ENCODE measurements at regions not wholly inside any gene's neighbourhood (a gene's known extent, or its start where the extent isn't known, plus 50 kb on each side); places are given as distances from the start of the nearest gene placed in this dataset.

GRCh38 chr2:190782264-190782663 lies 98.4 kb upstream of the GLS start:
- FAIRE-seq: peak; percentile 73

GRCh38 chr2:190783513-190784263 lies 96.9 kb upstream of the GLS start:
- H3K4me2 ChIP-seq: no peak overlapping the region
- ChIA-PET POLR2A (interaction anchor here (0.7 kb wide), 2 partner anchors 98 to 162 kb away, joined by 3 read pairs; no protein-coding TSS in a partner anchor), CTCF (interaction anchor here (0.5 to 4.8 kb wide), 8 partner anchors 12 to 180 kb away, joined by 3 to 24 read pairs (median 8); no protein-coding TSS in a partner anchor)
- FAIRE-seq (no peak), ATAC-seq (no peak), DNase-seq (ENCODE audit: low read depth in 1 of 2, low spot score in 1 of 2) (no peak)
- peaks cover 31% of the 10 kb centered on the region for H3K4me1 ChIP-seq
- TF ChIP-seq HES2 (IDR thresholded peaks at IDR 0.05): no peak
- TF ChIP-seq CEBPB (IDR thresholded peaks at IDR 0.05): no peak
- TF ChIP-seq GATA3 (IDR thresholded peaks at IDR 0.05; ENCODE audit: borderline replicate concordance): no peak
- TF ChIP-seq HOXA7 (CRISPR knock-in tag; IDR thresholded peaks at IDR 0.05): no peak
- no peak for TF ChIP-seq FOSL2 (IDR thresholded peaks at IDR 0.05)
- TF ChIP-seq FOSL2 (CRISPR knock-in tag; IDR thresholded peaks at IDR 0.05): no peak
- 94% methylated on average over 1 of the region's 1 CpG for WGBS (ENCODE audit: missing lambda C conversion rate)
- peak overlapping the region in 1 of 2 experiments; percentile 66; a peak in 1 of 6 replicates for H3K27ac ChIP-seq
- no peak overlapping the region for H3K4me3 ChIP-seq
- peaks cover 18% of the 10 kb centered on the region; the same call in 2 of the 3 replicates for H3K9me3 ChIP-seq

More at GRCh38 chr2:190782264-190782663, 98.4 kb upstream of the GLS start:
- DNase-seq (ENCODE audit: low read depth in 1 of 2, low spot score in 1 of 2) (no peak), ATAC-seq (peak; percentile 58 to 64; a peak in 5 of 6 replicates)
- H3K27ac ChIP-seq: peak overlapping the region; percentile 53 to 66
- 77% methylated on average over 2 of the region's 2 CpGs for WGBS (ENCODE audit: missing lambda C conversion rate)
- peak overlapping the region; percentile 46 for H3K4me2 ChIP-seq
- peaks cover 18% of the 10 kb centered on the region; the same call in 2 of the 3 replicates for H3K9me3 ChIP-seq
- H3K4me3 ChIP-seq: no peak overlapping the region
- CTCF ChIA-PET: interaction anchor here (0.8 to 4.8 kb wide), 12 partner anchors 13 to 231 kb away, joined by 3 to 24 read pairs (median 4); no protein-coding TSS in a partner anchor
- peaks cover 31% of the 10 kb centered on the region for H3K4me1 ChIP-seq
- POLR2A ChIA-PET: no interaction called here
- no peak for TF ChIP-seq HOXB5 (CRISPR knock-in tag; IDR thresholded peaks at IDR 0.05)
- TF ChIP-seq TFCP2L1 (CRISPR knock-in tag; IDR thresholded peaks at IDR 0.05): no peak
- TF ChIP-seq HDAC2 (IDR thresholded peaks at IDR 0.05): no peak
- TF ChIP-seq E2F6 (IDR thresholded peaks at IDR 0.05; ENCODE audit: borderline replicate concordance, low read depth): no peak
- no peak for TF ChIP-seq CHD2 (IDR thresholded peaks at IDR 0.05; ENCODE audit: low read length, partially characterized antibody)
- TF ChIP-seq POLR2AphosphoS2 (conservative IDR thresholded peaks at IDR 0.05; ENCODE audit: low read length): no peak
- TF ChIP-seq RNF2 (IDR thresholded peaks at IDR 0.05; ENCODE audit: borderline replicate concordance, low read depth): no peak
- TF ChIP-seq MAZ (IDR thresholded peaks at IDR 0.05; ENCODE audit: borderline replicate concordance, low read depth, low read length): no peak
- TF ChIP-seq HOXB13 (CRISPR knock-in tag; IDR thresholded peaks at IDR 0.05; ENCODE audit: low read depth): no peak
- TF ChIP-seq KDM5A (IDR thresholded peaks at IDR 0.05): no peak
- TF ChIP-seq RAD21 (conservative IDR thresholded peaks at IDR 0.05 in 1 of 2, IDR thresholded peaks at IDR 0.05 in 1 of 2): no peak
- no peak for TF ChIP-seq BCL3 (IDR thresholded peaks at IDR 0.05)
- no peak for TF ChIP-seq SREBF2 (IDR thresholded peaks at IDR 0.05)
- no peak for TF ChIP-seq NFE2L2 (conservative IDR thresholded peaks at IDR 0.05; ENCODE audit: low read length)

- Histone ChIP-seq H3K9me3 (peaks cover 18% of the 10 kb centered on the region; the same call in 2 of the 3 replicates), H3K4me1 (peaks cover 48% of the 10 kb centered on the region), H3K4me2 (peak overlapping the region; percentile 35; the same call in 2 of the 3 replicates), H3K27ac (peak overlapping the region; percentile 21 to 74; a peak in 3 of 6 replicates), H3K4me3 (no peak overlapping the region)
- ATAC-seq (no peak), FAIRE-seq (no peak), DNase-seq (ENCODE audit: low read depth in 1 of 2, low spot score in 1 of 2) (no peak)
- TF ChIP-seq FOSL2 (IDR thresholded peaks at IDR 0.05) (no peak), FOSL2 (CRISPR knock-in tag; IDR thresholded peaks at IDR 0.05) (no peak), HMGXB4 (CRISPR knock-in tag; IDR thresholded peaks at IDR 0.05; ENCODE audit: borderline replicate concordance) (no peak), JUNB (IDR thresholded peaks at IDR 0.05) (no peak), FOXS1 (CRISPR knock-in tag; IDR thresholded peaks at IDR 0.05) (no peak), RFX5 (IDR thresholded peaks at IDR 0.05) (no peak), NFE2L2 (conservative IDR thresholded peaks at IDR 0.05; ENCODE audit: low read length) (no peak)
- 94% methylated on average over 2 of the region's 2 CpGs for WGBS (ENCODE audit: missing lambda C conversion rate)
- POLR2A ChIA-PET: no interaction called here
- CTCF ChIA-PET: interaction anchor here (1.0 to 4.8 kb wide), 2 partner anchors 10 to 14 kb away, joined by 3 to 24 read pairs; no protein-coding TSS in a partner anchor
Observed at GRCh38 chr2:190785334-190785733, 95.3 kb upstream of the GLS start.
